Psoas muscle (tissue), 7 donors: ENCODE measurements at regions not wholly inside any gene's neighbourhood (a gene's known extent, or its start where the extent isn't known, plus 50 kb on each side); places are given as distances from the start of the nearest gene placed in this dataset.
"Not testable (repeated sequence)": the region's sequence is repeated elsewhere in the genome, so short reads cannot be mapped to it uniquely, and the experiment has no call there.

Experiments
- ATAC-seq, 4 donors: fragments of 200-7000 bp; cut with Tn5 transposase; one replicate each; pipeline ENCODE4 v1.9.1; 2020; ENCODE audit warnings: moderate library complexity in 3 of 4, mild to moderate bottlenecking in 2 of 4
- DNase-seq, 2 donors: peaks; one replicate each; pipeline ENCODE4 v3.0.0-alpha.2; 2020
- H3K27ac ChIP-seq: fragments of 200-600 bp; one replicate; pipeline ENCODE4 v1.8.0; 2022
- H3K27me3 ChIP-seq, 3 donors: fragments of 200-600 bp in 1 of 3; one replicate each; pipeline versions ENCODE4 v1.6.1 to v1.8.0; 2013 to 2022; ENCODE audit warnings: low read length in 2 of 3, mild to moderate bottlenecking in 2 of 3, moderate library complexity in 1 of 3; ENCODE audit not compliant: insufficient read depth in 3 of 3
- H3K36me3 ChIP-seq, 2 donors: fragments of 200-600 bp in 1 of 2; one replicate each; pipeline versions ENCODE4 v1.6.1 to v1.8.0; 2013 to 2022; ENCODE audit warnings: low read depth in 1 of 2, mild to moderate bottlenecking in 1 of 2, moderate library complexity in 1 of 2; ENCODE audit not compliant: insufficient read depth in 1 of 2
- H3K4me1 ChIP-seq: fragments of 200-600 bp; one replicate; pipeline ENCODE4 v1.8.0; 2022
- H3K4me3 ChIP-seq: fragments of 200-600 bp; one replicate; pipeline ENCODE4 v1.8.0; 2022; ENCODE audit warnings: mild to moderate bottlenecking
- H3K9me3 ChIP-seq: fragments of 200-600 bp; one replicate; pipeline ENCODE4 v1.8.0; 2022
- WGBS, 3 donors: extraction: QIAGEN DNeasy Blood & Tissue Kit; methylation state at CpG; one replicate each; pipeline versions ENCODE4 v1.1.6 to v1.1.7; 2013; 5-methylcytosine and 5-hydroxymethylcytosine counted together
- intact Hi-C, 2 donors: fragments of 100-400 bp; cut with DNase I; formaldehyde crosslinking; loops; one replicate each; pipeline versions ENCODE4 v1.11.0 to v1.14.2; 2022
- TF ChIP-seq, protein P1 (sequence below): fragments of 200-600 bp; IDR thresholded peaks from one replicate; pipeline ENCODE4 v1.8.0; 2022; ENCODE audit warnings: antibody characterized with exemption
- donor health status: healthy with polysubstance abuse.
- donor health status: DM: no; HTN: no; CAD: no; lungs with moderate emphysema.
- donor health status: Bipolar disorder and iron deficiency.
- donor health status: healthy.
- donor health status: DM: yes; HTN: yes; CAD: no.
- donor health status: DM: no; HTN: no; CAD: no.
- donor health status: DM: yes; HTN: yes; CAD: no.

DNA sequence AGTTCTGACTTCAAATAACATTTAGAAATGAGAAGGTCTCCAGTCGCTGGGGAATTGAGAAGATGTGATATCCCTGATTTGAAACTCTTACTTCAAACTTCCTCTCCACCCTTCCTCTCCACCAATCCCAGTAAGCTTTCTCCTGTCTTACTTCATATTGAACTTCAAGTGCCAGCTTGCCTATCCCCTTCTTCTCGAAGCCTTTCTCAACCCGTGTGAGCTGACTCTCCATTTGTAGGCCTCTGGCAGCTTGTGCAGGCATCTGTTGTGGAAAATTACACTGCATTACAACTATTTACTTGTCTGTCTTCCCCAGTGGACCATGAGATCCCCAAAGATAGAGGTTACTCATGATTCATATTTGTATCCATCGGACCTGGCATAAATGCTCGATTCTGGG is 280.8 kb upstream of the CDH5 start:
- WGBS, 3 donors = 57 to 68% (median 68%) methylated on average over 5 of the region's 5 CpGs
- Histone ChIP-seq H3K4me1 (no peaks in the 10 kb centered on the region), H3K27ac (no peak overlapping the region), H3K4me3 (no peak overlapping the region), H3K36me3 (no peaks in the 10 kb centered on the region), H3K9me3 (no peaks in the 10 kb centered on the region), H3K27me3 (no peaks in the 10 kb centered on the region)
- no peak for ATAC-seq
- TF ChIP-seq, protein P1, sequence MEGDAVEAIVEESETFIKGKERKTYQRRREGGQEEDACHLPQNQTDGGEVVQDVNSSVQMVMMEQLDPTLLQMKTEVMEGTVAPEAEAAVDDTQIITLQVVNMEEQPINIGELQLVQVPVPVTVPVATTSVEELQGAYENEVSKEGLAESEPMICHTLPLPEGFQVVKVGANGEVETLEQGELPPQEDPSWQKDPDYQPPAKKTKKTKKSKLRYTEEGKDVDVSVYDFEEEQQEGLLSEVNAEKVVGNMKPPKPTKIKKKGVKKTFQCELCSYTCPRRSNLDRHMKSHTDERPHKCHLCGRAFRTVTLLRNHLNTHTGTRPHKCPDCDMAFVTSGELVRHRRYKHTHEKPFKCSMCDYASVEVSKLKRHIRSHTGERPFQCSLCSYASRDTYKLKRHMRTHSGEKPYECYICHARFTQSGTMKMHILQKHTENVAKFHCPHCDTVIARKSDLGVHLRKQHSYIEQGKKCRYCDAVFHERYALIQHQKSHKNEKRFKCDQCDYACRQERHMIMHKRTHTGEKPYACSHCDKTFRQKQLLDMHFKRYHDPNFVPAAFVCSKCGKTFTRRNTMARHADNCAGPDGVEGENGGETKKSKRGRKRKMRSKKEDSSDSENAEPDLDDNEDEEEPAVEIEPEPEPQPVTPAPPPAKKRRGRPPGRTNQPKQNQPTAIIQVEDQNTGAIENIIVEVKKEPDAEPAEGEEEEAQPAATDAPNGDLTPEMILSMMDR = no peak
- DNase-seq = no peak
- intact Hi-C loops = no loop called here

DNA sequence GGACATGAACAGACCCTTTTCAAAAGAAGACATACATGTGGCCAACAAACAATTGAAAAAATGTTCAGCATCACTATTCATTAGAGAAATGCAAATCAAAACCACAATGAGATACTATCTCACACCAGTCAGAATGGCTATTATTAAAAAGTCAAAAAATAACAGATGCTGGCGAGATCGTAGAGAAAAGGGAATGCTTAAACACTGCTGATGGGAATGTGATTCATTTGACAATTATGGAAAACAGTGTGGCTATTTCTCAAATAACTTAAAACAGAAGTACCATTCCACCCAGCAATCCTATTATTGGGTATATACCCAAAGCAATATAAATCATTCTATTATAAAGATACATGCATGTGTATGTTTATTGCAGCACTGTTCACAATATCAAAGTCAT is 281.8 kb upstream of the CDH5 start:
- H3K9me3 ChIP-seq, H3K4me3 ChIP-seq, H3K4me1 ChIP-seq, H3K27ac ChIP-seq, intact Hi-C loops, ATAC-seq, H3K27me3 ChIP-seq, DNase-seq, H3K36me3 ChIP-seq: not testable (repeated sequence)
- WGBS, 3 donors = 92 to 99% (median 93%) methylated on average over 2 of the region's 2 CpGs

DNA sequence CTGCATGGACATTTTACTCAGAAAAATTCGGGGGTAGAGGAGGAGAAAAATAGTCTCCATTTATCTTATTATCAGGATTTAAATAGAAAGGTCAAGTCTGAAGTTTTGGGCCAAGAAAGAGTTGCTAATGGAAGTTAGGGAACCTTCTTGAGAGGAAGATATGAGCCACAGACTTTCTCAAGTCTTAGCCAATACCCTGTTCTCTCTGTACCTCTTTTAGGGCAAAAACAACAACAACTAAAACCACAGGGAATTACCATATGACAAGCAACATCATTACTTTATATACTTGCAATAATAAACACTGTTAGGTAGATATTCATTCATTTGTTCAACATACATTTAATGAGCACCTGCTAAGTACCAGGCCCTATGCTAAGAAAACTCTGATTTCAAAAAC is 282.2 kb upstream of the CDH5 start:
- WGBS, 3 donors = 28 to 64% (median 39%) methylated on average over 1 of the region's 1 CpG
- TF ChIP-seq, protein P1 = no peak
- no peaks in the 10 kb centered on the region for H3K27me3 ChIP-seq
- ATAC-seq = no peak
- no peaks in the 10 kb centered on the region for H3K4me1 ChIP-seq
- H3K27ac ChIP-seq = no peak overlapping the region
- DNase-seq = no peak
- no peaks in the 10 kb centered on the region for H3K36me3 ChIP-seq
- no peaks in the 10 kb centered on the region for H3K9me3 ChIP-seq
- intact Hi-C loops = no loop called here
- H3K4me3 ChIP-seq = no peak overlapping the region

DNA sequence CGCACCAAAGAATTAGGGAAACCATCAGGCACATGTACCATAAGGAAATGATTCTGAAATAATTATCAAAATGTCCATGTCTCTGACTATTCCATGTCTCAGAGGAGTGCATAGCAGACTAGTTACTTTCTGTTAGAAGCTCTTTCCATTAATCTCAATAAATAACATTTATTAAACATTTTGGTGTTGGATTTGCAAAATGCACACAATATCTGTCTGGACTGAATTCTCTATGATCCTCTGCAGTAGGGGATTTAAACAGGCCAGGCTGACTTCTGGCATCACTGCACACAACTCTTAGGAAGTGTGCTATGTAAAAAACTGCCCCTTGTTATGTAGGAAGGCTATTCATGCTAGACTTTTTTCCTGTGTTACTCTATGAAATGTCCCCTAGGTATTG is 283.3 kb upstream of the CDH5 start:
- Histone ChIP-seq H3K9me3 (no peaks in the 10 kb centered on the region), H3K27me3 (no peaks in the 10 kb centered on the region), H3K27ac (no peak overlapping the region), H3K36me3 (no peaks in the 10 kb centered on the region), H3K4me1 (no peaks in the 10 kb centered on the region), H3K4me3 (no peak overlapping the region)
- no peak for DNase-seq
- TF ChIP-seq, protein P1 = no peak
- 93 to 98% (median 96%) methylated on average over 1 of the region's 1 CpG for WGBS, 3 donors
- intact Hi-C loops = no loop called here
- no peak for ATAC-seq

DNA sequence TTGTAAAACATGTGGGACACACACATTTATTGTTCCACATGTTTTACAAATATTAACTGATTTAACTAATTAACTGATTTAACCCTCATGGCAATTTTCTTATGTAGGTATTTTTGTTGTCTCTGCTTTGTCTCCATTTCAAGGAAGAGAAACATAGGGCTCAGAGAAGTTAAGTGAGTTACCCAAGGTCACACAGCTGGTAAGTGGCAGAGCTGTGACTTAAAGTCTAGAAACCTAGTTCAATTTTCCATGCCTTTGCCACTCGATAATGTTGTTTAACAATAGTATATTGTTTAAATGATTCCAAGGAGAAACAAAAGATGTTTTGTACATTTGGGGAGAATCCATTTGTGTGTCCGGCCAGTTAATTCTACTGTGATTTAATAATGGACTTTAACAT is 284.1 kb upstream of the CDH5 start:
- WGBS, 3 donors = 49 to 70% (median 50%) methylated on average over 2 of the region's 2 CpGs
- ATAC-seq = no peak
- no peak for DNase-seq
- H3K4me3 ChIP-seq = no peak overlapping the region
- no peaks in the 10 kb centered on the region for H3K27me3 ChIP-seq
- no peak overlapping the region for H3K27ac ChIP-seq
- H3K4me1 ChIP-seq = no peaks in the 10 kb centered on the region
- H3K36me3 ChIP-seq = no peaks in the 10 kb centered on the region
- intact Hi-C loops = no loop called here
- no peaks in the 10 kb centered on the region for H3K9me3 ChIP-seq
- TF ChIP-seq, protein P1 = no peak
